Smooth muscle cell (in vitro differentiated cells): ENCODE measurements at regions not wholly inside any gene's neighbourhood (a gene's known extent, or its start where the extent isn't known, plus 50 kb on each side); places are given as distances from the start of the nearest gene placed in this dataset.
A peak's percentile ranks its signal among the peaks of the same experiment; 100 is the strongest.

Experiments
- DNase-seq: peaks from one replicate; lab custom pipeline; 2025; ENCODE audit not compliant: unreplicated experiment; lab: John Stamatoyannopoulos, UW
- H2AFZ ChIP-seq: fragments of 200-600 bp; sonication (generic); 2 replicates; pipeline ENCODE4 v1.6.0; 2016; ENCODE audit warnings: antibody characterized with exemption, low read depth, mild to moderate bottlenecking
- H3F3A ChIP-seq: fragments of 200-600 bp; sonication (generic); 2 replicates; pipeline ENCODE4 v1.6.0; 2017; ENCODE audit warnings: antibody characterized with exemption, low read depth
- H3K27ac ChIP-seq: fragments of 200-600 bp; sonication (generic); 2 replicates; pipeline ENCODE4 v1.5.1; 2016; ENCODE audit warnings: low read depth, mild to moderate bottlenecking
- H3K27me3 ChIP-seq: fragments of 200-600 bp; sonication (generic); 2 replicates; pipeline ENCODE4 v1.6.1; 2016; ENCODE audit warnings: low read depth, mild to moderate bottlenecking
- H3K36me3 ChIP-seq: fragments of 200-600 bp; sonication (generic); 2 replicates; pipeline ENCODE4 v1.5.1; 2016; ENCODE audit warnings: low read depth
- H3K4me1 ChIP-seq: fragments of 200-600 bp; sonication (generic); 2 replicates; pipeline ENCODE4 v1.5.1; 2016; ENCODE audit warnings: low read depth
- H3K4me2 ChIP-seq: fragments of 200-600 bp; sonication (generic); 2 replicates; pipeline ENCODE4 v1.6.0; 2016; ENCODE audit warnings: mild to moderate bottlenecking
- H3K4me3 ChIP-seq: fragments of 200-600 bp; sonication (generic); 2 replicates; pipeline ENCODE4 v1.5.1; 2016; ENCODE audit warnings: mild to moderate bottlenecking
- H3K79me2 ChIP-seq: fragments of 200-600 bp; sonication (generic); 2 replicates; pipeline ENCODE4 v1.6.0; 2016; ENCODE audit warnings: low read depth, mild to moderate bottlenecking
- H3K9ac ChIP-seq: fragments of 200-600 bp; sonication (generic); 2 replicates; pipeline ENCODE4 v1.6.0; 2016; ENCODE audit warnings: low read depth
- H3K9me3 ChIP-seq: fragments of 200-600 bp; sonication (generic); replicated peaks from 2 replicates; pipeline ENCODE4 v1.5.1; 2016; ENCODE audit warnings: low read depth
- H4K20me1 ChIP-seq: fragments of 200-600 bp; sonication (generic); 2 replicates; pipeline ENCODE4 v1.6.0; 2016; ENCODE audit warnings: low read depth
- CTCF ChIP-seq: fragments of 200-600 bp; sonication (generic); IDR thresholded peaks from 2 replicates; pipeline ENCODE4 v1.5.1; 2017; ENCODE audit warnings: borderline replicate concordance, mild to moderate bottlenecking, antibody characterized with exemption; ENCODE audit not compliant: insufficient read depth, poor library complexity, severe bottlenecking
- WGBS: methylation state at CpG from one replicate; pipeline ENCODE4 v1.1.7; 2016; ENCODE audit warnings: low lambda C conversion rate; 5-methylcytosine and 5-hydroxymethylcytosine counted together

- Histone ChIP-seq H3K9ac (no peak overlapping the region), H4K20me1 (no peaks in the 10 kb centered on the region), H3K4me2 (no peak overlapping the region), H3K4me1 (no peaks in the 10 kb centered on the region), H3K36me3 (no peaks in the 10 kb centered on the region), H3K27ac (no peak overlapping the region), H3K27me3 (no peaks in the 10 kb centered on the region), H3K79me2 (no peaks in the 10 kb centered on the region), H3K9me3 (no peaks in the 10 kb centered on the region), H3F3A (no peaks in the 10 kb centered on the region), H2AFZ (peak overlapping the region; percentile 29), H3K4me3 (no peak overlapping the region)
- 66% methylated on average over 5 of the region's 5 CpGs for WGBS
- TF ChIP-seq CTCF, result no peak
- DNase-seq, result no peak
These were observed 181.2 kb downstream of the WNT5A start for GRCh38 chr3:55305696-55306485.

GRCh38 chr3:55300701-55301100 is 186.4 kb downstream of the WNT5A start:
- no peaks in the 10 kb centered on the region for H3K79me2 ChIP-seq
- H3K4me3 ChIP-seq, result no peak overlapping the region
- H3K36me3 ChIP-seq, result no peaks in the 10 kb centered on the region
- no peak for TF ChIP-seq CTCF
- no peak overlapping the region for H2AFZ ChIP-seq
- H3K9ac ChIP-seq, result no peak overlapping the region
- H3F3A ChIP-seq, result peaks cover 3% of the 10 kb centered on the region
- no peaks in the 10 kb centered on the region for H3K4me1 ChIP-seq
- H3K27ac ChIP-seq, result no peak overlapping the region
- H3K9me3 ChIP-seq, result no peaks in the 10 kb centered on the region
- H4K20me1 ChIP-seq, result no peaks in the 10 kb centered on the region
- DNase-seq, result no peak
- H3K4me2 ChIP-seq, result no peak overlapping the region
- H3K27me3 ChIP-seq, result no peaks in the 10 kb centered on the region

- WGBS, result 68% methylated on average over 5 of the region's 5 CpGs
- no peaks in the 10 kb centered on the region for H3K36me3 ChIP-seq
- DNase-seq, result no peak
These were observed 189.4 kb downstream of the WNT5A start for GRCh38 chr3:55297706-55298105.

More at GRCh38 chr3:55297706-55298105, 189.4 kb downstream of the WNT5A start:
- no peak overlapping the region for H3K4me2 ChIP-seq
- no peak overlapping the region for H2AFZ ChIP-seq
- H4K20me1 ChIP-seq, result no peaks in the 10 kb centered on the region
- H3K27me3 ChIP-seq, result no peaks in the 10 kb centered on the region
- H3K9me3 ChIP-seq, result no peaks in the 10 kb centered on the region
- no peak overlapping the region for H3K4me3 ChIP-seq
- peaks cover 3% of the 10 kb centered on the region for H3F3A ChIP-seq
- TF ChIP-seq CTCF, result no peak
- H3K27ac ChIP-seq, result no peak overlapping the region
- peaks cover 1% of the 10 kb centered on the region for H3K4me1 ChIP-seq
- no peak overlapping the region for H3K9ac ChIP-seq
- no peaks in the 10 kb centered on the region for H3K79me2 ChIP-seq
